Testis (tissue), 2 donors: ENCODE measurements at regions not wholly inside any gene's neighbourhood (a gene's known extent, or its start where the extent isn't known, plus 50 kb on each side); places are given as distances from the start of the nearest gene placed in this dataset.

Experiments used
- CTCF ChIP-seq, 3 experiments: fragments of 450-650 bp in 2 of 3; fragments of 200-600 bp in 1 of 3; sonication (generic) in 1 of 3; IDR thresholded peaks; one replicate each; pipeline ENCODE4 v1.5.1; 2016 to 2019; ENCODE audit warnings: antibody characterized with exemption in 3 of 3, mild to moderate bottlenecking in 2 of 3, moderate library complexity in 1 of 3
- POLR2A ChIP-seq: fragments of 450-650 bp; IDR thresholded peaks from one replicate; pipeline ENCODE4 v1.6.1; 2017; ENCODE audit warnings: antibody characterized with exemption, mild to moderate bottlenecking, moderate library complexity

GRCh38 chr14:51491776-51492175, 159.9 kb upstream of the FRMD6 start:
- no peak for TF ChIP-seq CTCF (IDR thresholded peaks at IDR 0.05)
- TF ChIP-seq POLR2A = no peak
